MCF 10A (cell line): ENCODE measurements at regions not wholly inside any gene's neighbourhood (a gene's known extent, or its start where the extent isn't known, plus 50 kb on each side); places are given as distances from the start of the nearest gene placed in this dataset.

Experiments
- BruUV-seq: library from RNA; stranded (reverse); fragments of 400-500 nt; replicated peaks from 2 replicates; lab custom pipeline; 2021; lab: Mats Ljungman, UMichigan
- CTCF ChIA-PET: fragments of 300-600 bp; sonication (Branson Sonifier 250); formaldehyde crosslinking; extraction: SDS; loops from one replicate; lab custom pipeline; 2021; ENCODE audit warnings: antibody characterized with exemption, inconsistent platforms; lab: Yijun Ruan, JAX
- POLR2A ChIA-PET: fragments of 300-600, 350-650 bp; sonication (Branson Sonifier 250); formaldehyde crosslinking; extraction: SDS; loops from one replicate; lab custom pipeline; 2020; ENCODE audit warnings: antibody characterized with exemption, inconsistent platforms; lab: Yijun Ruan, JAX
- DNase-seq: peaks from one replicate; pipeline ENCODE4 v3.0.0-alpha.2; 2018; ENCODE audit not compliant: unreplicated experiment
- H3K27ac Mint-ChIP-seq: one replicate; pipeline ENCODE4 v1.8.0; 2022; ENCODE audit warnings: mild to moderate bottlenecking, low read depth, mixed read lengths; ENCODE audit not compliant: unreplicated experiment
- H3K27me3 Mint-ChIP-seq: one replicate; pipeline ENCODE4 v1.8.0; 2022; ENCODE audit warnings: mixed read lengths; ENCODE audit not compliant: insufficient read depth, unreplicated experiment
- H3K36me3 Mint-ChIP-seq: one replicate; pipeline ENCODE4 v1.8.0; 2022; ENCODE audit warnings: mild to moderate bottlenecking, moderate library complexity, mixed read lengths; ENCODE audit not compliant: insufficient read depth, unreplicated experiment
- H3K4me1 Mint-ChIP-seq: one replicate; pipeline ENCODE4 v1.8.0; 2022; ENCODE audit warnings: mixed read lengths; ENCODE audit not compliant: insufficient read depth, unreplicated experiment
- H3K4me3 Mint-ChIP-seq: one replicate; pipeline ENCODE4 v1.8.0; 2022; ENCODE audit warnings: mild to moderate bottlenecking, moderate library complexity, mixed read lengths; ENCODE audit not compliant: unreplicated experiment
- H3K9me3 Mint-ChIP-seq: one replicate; pipeline ENCODE4 v1.8.0; 2022; ENCODE audit warnings: mixed read lengths; ENCODE audit not compliant: unreplicated experiment
- CTCF ChIP-seq: fragments of 200-600 bp; IDR thresholded peaks from one replicate; pipeline ENCODE4 v1.8.0; 2022; ENCODE audit warnings: antibody characterized with exemption, mild to moderate bottlenecking; ENCODE audit not compliant: unreplicated experiment
- intact Hi-C: fragments of 100-400 bp; cut with micrococcal nuclease; formaldehyde crosslinking; loops from 2 replicates; pipeline ENCODE4 v1.14.1; 2022

- ChIA-PET POLR2A (interaction anchor here (0.6 kb wide), 1 partner anchor 8 kb away, joined by 3 read pairs; no protein-coding TSS in a partner anchor), CTCF (no interaction called here)
- Mint-ChIP-seq H3K27ac (no peak overlapping the region), H3K4me3 (no peak overlapping the region), H3K27me3 (peaks cover 11% of the 10 kb centered on the region), H3K36me3 (no peaks in the 10 kb centered on the region), H3K9me3 (no peaks in the 10 kb centered on the region), H3K4me1 (no peaks in the 10 kb centered on the region)
- TF ChIP-seq CTCF, result no peak
- peak; percentile 1 for DNase-seq
- intact Hi-C loops, result no loop called here
- BruUV-seq, result no TSS peak
These were observed 242.0 kb upstream of the ARRDC4 start for GRCh38 chr15:97718509-97718908.

- intact Hi-C loops, result no loop called here
- BruUV-seq, result no TSS peak
- H3K27me3 Mint-ChIP-seq, result peaks cover 82% of the 10 kb centered on the region
- H3K9me3 Mint-ChIP-seq, result peaks cover 6% of the 10 kb centered on the region
- ChIA-PET CTCF (interaction anchor here (0.6 to 0.7 kb wide), 2 partner anchors 418 to 1938 kb away, joined by 3 to 9 read pairs; no protein-coding TSS in a partner anchor), POLR2A (no interaction called here)
- no peak overlapping the region for H3K4me3 Mint-ChIP-seq
- no peak for DNase-seq
- H3K4me1 Mint-ChIP-seq, result peaks cover 8% of the 10 kb centered on the region
- H3K36me3 Mint-ChIP-seq, result no peaks in the 10 kb centered on the region
- no peak overlapping the region for H3K27ac Mint-ChIP-seq
- no peak for TF ChIP-seq CTCF
These were observed 231.7 kb upstream of the ARRDC4 start for GRCh38 chr15:97728791-97729190.

GRCh38 chr15:97729270-97729669 is 231.2 kb upstream of the ARRDC4 start:
- Mint-ChIP-seq H3K27me3 (peaks cover 82% of the 10 kb centered on the region), H3K9me3 (peaks cover 1% of the 10 kb centered on the region), H3K36me3 (no peaks in the 10 kb centered on the region), H3K4me3 (no peak overlapping the region), H3K4me1 (peaks cover 8% of the 10 kb centered on the region), H3K27ac (no peak overlapping the region)
- ChIA-PET CTCF (interaction anchor here (0.6 to 0.7 kb wide), 2 partner anchors 419 to 1939 kb away, joined by 3 to 9 read pairs; no protein-coding TSS in a partner anchor), POLR2A (no interaction called here)
- no peak for TF ChIP-seq CTCF
- intact Hi-C loops, result no loop called here
- DNase-seq, result no peak
- BruUV-seq, result no TSS peak

- intact Hi-C loops, result no loop called here
- no peak for DNase-seq
- Mint-ChIP-seq H3K4me1 (peaks cover 8% of the 10 kb centered on the region), H3K9me3 (no peaks in the 10 kb centered on the region), H3K27ac (no peak overlapping the region), H3K4me3 (no peak overlapping the region), H3K27me3 (peaks cover 88% of the 10 kb centered on the region), H3K36me3 (no peaks in the 10 kb centered on the region)
- ChIA-PET POLR2A (no interaction called here), CTCF (interaction anchor here (0.6 kb wide), 1 partner anchor 16 kb away, joined by 3 read pairs; no protein-coding TSS in a partner anchor)
- TF ChIP-seq CTCF, result no peak
- BruUV-seq, result no TSS peak
These were observed 230.2 kb upstream of the ARRDC4 start for GRCh38 chr15:97730315-97730714.
